Osteocyte (in vitro differentiated cells): ENCODE measurements at regions not wholly inside any gene's neighbourhood (a gene's known extent, or its start where the extent isn't known, plus 50 kb on each side); places are given as distances from the start of the nearest gene placed in this dataset.

Source experiments
- DNase-seq: peaks from one replicate; pipeline ENCODE4 v3.0.0; 2021; ENCODE audit warnings: mixed read lengths; ENCODE audit not compliant: unreplicated experiment; ENCODE audit errors: extremely low spot score
- H3K27ac Mint-ChIP-seq: one replicate; pipeline ENCODE4 v1.8.0; 2021; ENCODE audit warnings: mild to moderate bottlenecking, mixed read lengths; ENCODE audit not compliant: unreplicated experiment
- H3K27me3 Mint-ChIP-seq: one replicate; pipeline ENCODE4 v1.8.0; 2021; ENCODE audit warnings: mixed read lengths; ENCODE audit not compliant: unreplicated experiment
- H3K36me3 Mint-ChIP-seq: one replicate; pipeline ENCODE4 v1.8.0; 2021; ENCODE audit warnings: mixed read lengths; ENCODE audit not compliant: unreplicated experiment
- H3K4me1 Mint-ChIP-seq: one replicate; pipeline ENCODE4 v1.8.0; 2021; ENCODE audit warnings: mixed read lengths; ENCODE audit not compliant: unreplicated experiment
- H3K4me3 Mint-ChIP-seq: one replicate; pipeline ENCODE4 v1.8.0; 2021; ENCODE audit warnings: mild to moderate bottlenecking, moderate library complexity, mixed read lengths; ENCODE audit not compliant: unreplicated experiment
- H3K9me3 Mint-ChIP-seq: one replicate; pipeline ENCODE4 v1.8.0; 2021; ENCODE audit warnings: mixed read lengths; ENCODE audit not compliant: unreplicated experiment
- TF ChIP-seq, protein P1 (sequence below): fragments of 200-600 bp; sonication (generic); IDR thresholded peaks from 2 replicates; pipeline ENCODE4 v1.5.0; 2021; ENCODE audit warnings: antibody characterized with exemption, mild to moderate bottlenecking, moderate library complexity

DNA sequence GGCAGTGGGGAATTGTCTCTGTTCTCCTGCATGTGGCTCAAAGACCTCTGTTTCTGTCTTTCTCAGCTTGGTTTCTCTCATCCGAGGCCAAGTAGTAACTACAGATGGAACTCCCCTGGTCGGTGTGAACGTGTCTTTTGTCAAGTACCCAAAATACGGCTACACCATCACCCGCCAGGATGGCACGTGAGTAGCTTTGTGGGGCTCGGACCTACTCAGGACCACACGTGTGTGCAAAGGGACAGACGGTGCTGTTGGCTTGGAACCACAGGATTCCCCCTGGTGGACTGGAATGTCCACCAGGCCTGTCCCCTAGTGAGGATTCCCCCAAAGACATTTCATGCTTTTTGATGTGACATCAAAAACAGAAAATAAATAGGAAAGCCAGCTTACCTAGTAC lies 96.3 kb upstream of the WWC1 start:
- H3K9me3 Mint-ChIP-seq: no peaks in the 10 kb centered on the region
- TF ChIP-seq, protein P1, sequence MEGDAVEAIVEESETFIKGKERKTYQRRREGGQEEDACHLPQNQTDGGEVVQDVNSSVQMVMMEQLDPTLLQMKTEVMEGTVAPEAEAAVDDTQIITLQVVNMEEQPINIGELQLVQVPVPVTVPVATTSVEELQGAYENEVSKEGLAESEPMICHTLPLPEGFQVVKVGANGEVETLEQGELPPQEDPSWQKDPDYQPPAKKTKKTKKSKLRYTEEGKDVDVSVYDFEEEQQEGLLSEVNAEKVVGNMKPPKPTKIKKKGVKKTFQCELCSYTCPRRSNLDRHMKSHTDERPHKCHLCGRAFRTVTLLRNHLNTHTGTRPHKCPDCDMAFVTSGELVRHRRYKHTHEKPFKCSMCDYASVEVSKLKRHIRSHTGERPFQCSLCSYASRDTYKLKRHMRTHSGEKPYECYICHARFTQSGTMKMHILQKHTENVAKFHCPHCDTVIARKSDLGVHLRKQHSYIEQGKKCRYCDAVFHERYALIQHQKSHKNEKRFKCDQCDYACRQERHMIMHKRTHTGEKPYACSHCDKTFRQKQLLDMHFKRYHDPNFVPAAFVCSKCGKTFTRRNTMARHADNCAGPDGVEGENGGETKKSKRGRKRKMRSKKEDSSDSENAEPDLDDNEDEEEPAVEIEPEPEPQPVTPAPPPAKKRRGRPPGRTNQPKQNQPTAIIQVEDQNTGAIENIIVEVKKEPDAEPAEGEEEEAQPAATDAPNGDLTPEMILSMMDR: no peak
- no peaks in the 10 kb centered on the region for H3K4me1 Mint-ChIP-seq
- no peak overlapping the region for H3K27ac Mint-ChIP-seq
- no peak for DNase-seq
- H3K4me3 Mint-ChIP-seq: no peak overlapping the region
- H3K27me3 Mint-ChIP-seq: peaks cover 3% of the 10 kb centered on the region
- H3K36me3 Mint-ChIP-seq: no peaks in the 10 kb centered on the region

DNA sequence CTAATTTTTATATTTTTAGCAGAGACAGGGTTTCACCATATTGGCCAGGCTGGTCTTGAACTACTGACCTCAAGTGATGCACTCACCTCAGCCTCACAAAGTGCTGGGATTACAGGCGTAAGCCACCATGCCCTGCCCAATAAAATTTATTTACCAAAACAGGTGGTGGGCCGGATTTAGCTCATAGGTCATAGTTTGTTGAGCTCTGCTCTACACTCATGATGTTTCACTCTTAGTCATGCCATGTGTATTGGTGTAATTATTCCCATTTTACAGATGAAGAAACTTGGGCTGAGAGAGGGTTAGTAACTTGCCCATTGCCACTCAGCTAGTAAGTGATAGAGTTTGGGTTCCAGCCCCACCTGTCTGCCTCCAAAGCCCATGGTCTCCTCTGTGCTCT lies 93.1 kb upstream of the WWC1 start:
- Mint-ChIP-seq H3K4me3 (no peak overlapping the region), H3K4me1 (no peaks in the 10 kb centered on the region), H3K9me3 (no peaks in the 10 kb centered on the region), H3K36me3 (no peaks in the 10 kb centered on the region), H3K27ac (no peak overlapping the region), H3K27me3 (peaks cover 3% of the 10 kb centered on the region)
- DNase-seq: no peak
- TF ChIP-seq, protein P1: no peak

DNA sequence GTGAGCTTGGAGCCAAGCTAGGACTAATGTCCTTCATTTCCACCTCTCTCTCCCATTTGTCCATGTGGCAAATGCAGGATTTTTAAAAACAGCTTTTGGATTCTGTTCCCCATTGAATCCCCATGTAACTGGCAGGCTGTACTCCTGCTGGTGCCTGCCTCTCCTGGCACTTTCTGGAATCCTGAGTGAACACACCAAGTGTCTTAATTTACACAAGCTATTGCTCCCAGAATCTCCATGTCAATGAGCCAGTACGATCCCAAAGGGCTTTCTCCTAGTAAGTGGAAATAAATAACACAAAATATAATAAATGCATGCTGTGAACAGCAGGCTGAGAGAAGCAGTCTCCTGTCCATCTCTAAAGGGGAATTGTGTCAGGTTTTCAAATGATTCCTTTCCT lies 88.4 kb upstream of the WWC1 start:
- no peak for DNase-seq
- TF ChIP-seq, protein P1: no peak
- no peaks in the 10 kb centered on the region for H3K27me3 Mint-ChIP-seq
- no peaks in the 10 kb centered on the region for H3K9me3 Mint-ChIP-seq
- no peaks in the 10 kb centered on the region for H3K4me1 Mint-ChIP-seq
- H3K27ac Mint-ChIP-seq: no peak overlapping the region
- H3K4me3 Mint-ChIP-seq: no peak overlapping the region
- no peaks in the 10 kb centered on the region for H3K36me3 Mint-ChIP-seq

DNA sequence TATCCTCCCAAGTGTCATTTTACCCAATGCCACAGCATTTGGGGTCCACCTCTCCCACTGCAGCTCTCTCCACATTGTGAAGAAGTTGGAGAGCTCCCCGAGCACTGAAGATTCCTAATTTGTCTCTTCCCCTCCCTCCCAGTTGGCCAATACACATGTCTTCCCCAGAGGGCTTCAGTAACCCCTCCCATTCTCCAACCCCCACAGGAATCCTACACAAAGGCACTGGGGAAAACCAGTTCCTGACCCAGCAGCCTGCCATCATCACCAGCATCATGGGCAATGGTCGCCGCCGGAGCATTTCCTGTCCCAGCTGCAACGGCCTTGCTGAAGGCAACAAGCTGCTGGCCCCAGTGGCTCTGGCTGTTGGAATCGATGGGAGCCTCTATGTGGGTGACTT lies 87.3 kb upstream of the WWC1 start:
- H3K4me3 Mint-ChIP-seq: no peak overlapping the region
- peaks cover 1% of the 10 kb centered on the region for H3K27me3 Mint-ChIP-seq
- H3K9me3 Mint-ChIP-seq: no peaks in the 10 kb centered on the region
- TF ChIP-seq, protein P1: no peak
- DNase-seq: no peak
- H3K4me1 Mint-ChIP-seq: no peaks in the 10 kb centered on the region
- no peak overlapping the region for H3K27ac Mint-ChIP-seq
- H3K36me3 Mint-ChIP-seq: no peaks in the 10 kb centered on the region

DNA sequence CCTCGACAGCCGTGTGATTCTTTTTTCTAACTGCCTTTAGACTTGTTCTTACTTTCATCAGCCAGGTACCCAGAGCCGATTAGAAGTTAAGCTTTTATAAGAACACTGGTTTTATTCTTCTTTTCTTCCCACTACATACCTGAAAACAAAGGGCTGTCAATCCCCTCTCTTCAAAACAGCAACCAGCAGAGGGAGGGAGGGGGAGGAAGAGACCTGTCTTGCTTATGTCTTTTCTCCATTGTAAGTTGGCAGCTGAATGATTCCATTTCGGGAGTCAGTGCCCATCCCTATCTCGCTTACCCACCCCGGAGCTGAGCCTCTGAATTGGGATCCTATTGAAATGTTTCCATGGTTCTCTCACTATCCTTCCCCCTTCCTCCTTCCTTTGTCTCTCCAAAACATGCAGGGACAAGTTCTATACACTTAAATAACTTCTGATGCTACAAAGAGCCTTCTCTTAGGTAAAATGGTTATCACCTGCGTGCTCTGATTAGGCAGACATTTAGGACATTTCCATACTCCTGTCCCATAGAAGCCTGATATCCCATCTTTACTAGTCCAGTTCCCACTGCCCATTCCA lies 83.9 kb upstream of the WWC1 start:
- no peaks in the 10 kb centered on the region for H3K4me1 Mint-ChIP-seq
- TF ChIP-seq, protein P1: no peak
- DNase-seq: no peak
- no peaks in the 10 kb centered on the region for H3K9me3 Mint-ChIP-seq
- H3K27me3 Mint-ChIP-seq: peaks cover 4% of the 10 kb centered on the region
- no peaks in the 10 kb centered on the region for H3K36me3 Mint-ChIP-seq
- no peak overlapping the region for H3K27ac Mint-ChIP-seq
- H3K4me3 Mint-ChIP-seq: no peak overlapping the region
